ENCODE measurements at regions not wholly inside any gene's neighbourhood (a gene's known extent, or its start where the extent isn't known, plus 50 kb on each side); places are given as distances from the start of the nearest gene placed in this dataset.
"Not testable (repeated sequence)": the region's sequence is repeated elsewhere in the genome, so short reads cannot be mapped to it uniquely, and the experiment has no call there.

GRCh38 chr7:47069385-47070076 is 512.4 kb downstream of the TNS3 start:
- TF ChIP-seq CTCF (IDR thresholded peaks at IDR 0.05; ENCODE audit: insufficient read depth, missing control alignments), result no peak
- FAIRE-seq (no peak), DNase-seq (ENCODE audit: insufficient read length, low spot score) (no peak)

- DNase-seq (ENCODE audit: insufficient read length, low spot score) (no peak), FAIRE-seq (no peak)
- no peak for TF ChIP-seq CTCF (IDR thresholded peaks at IDR 0.05; ENCODE audit: insufficient read depth, missing control alignments)
These were observed 514.8 kb downstream of the TNS3 start for GRCh38 chr7:47066976-47067614.

GRCh38 chr7:47056731-47057130 is 525.2 kb downstream of the TNS3 start:
- DNase-seq (ENCODE audit: insufficient read length, low spot score) (no peak), FAIRE-seq (no peak)
- TF ChIP-seq CTCF (IDR thresholded peaks at IDR 0.05; ENCODE audit: insufficient read depth, missing control alignments), result no peak

GRCh38 chr7:47052541-47053208 is 529.2 kb downstream of the TNS3 start:
- FAIRE-seq; DNase-seq (ENCODE audit: insufficient read length, low spot score): not testable (repeated sequence)

GRCh38 chr7:47049234-47049774 is 532.6 kb downstream of the TNS3 start:
- FAIRE-seq (no peak), DNase-seq (ENCODE audit: insufficient read length, low spot score) (no peak)
- TF ChIP-seq CTCF (IDR thresholded peaks at IDR 0.05; ENCODE audit: insufficient read depth, missing control alignments), result no peak

- no peak for FAIRE-seq
- DNase-seq (ENCODE audit: insufficient read length, low spot score), result no peak
- TF ChIP-seq CTCF (IDR thresholded peaks at IDR 0.05; ENCODE audit: insufficient read depth, missing control alignments), result no peak
These were observed 534.5 kb downstream of the TNS3 start for GRCh38 chr7:47047384-47047783.

- FAIRE-seq, result no peak
- no peak for DNase-seq (ENCODE audit: insufficient read length, low spot score)
- no peak for TF ChIP-seq CTCF (IDR thresholded peaks at IDR 0.05; ENCODE audit: insufficient read depth, missing control alignments)
These were observed 535.0 kb downstream of the TNS3 start for GRCh38 chr7:47046949-47047348.
